ENCODE measurements at regions not wholly inside any gene's neighbourhood (a gene's known extent, or its start where the extent isn't known, plus 50 kb on each side); places are given as distances from the start of the nearest gene placed in this dataset.
"Not testable (repeated sequence)": the region's sequence is repeated elsewhere in the genome, so short reads cannot be mapped to it uniquely, and the experiment has no call there.

GRCh38 chr11:91086028-91086427 lies 863.2 kb upstream of the CHORDC1 start:
- DNase-seq, result no peak

GRCh38 chr11:91082255-91082654 lies 859.4 kb upstream of the CHORDC1 start:
- DNase-seq, result no peak

GRCh38 chr11:91081440-91082043 lies 858.7 kb upstream of the CHORDC1 start:
- DNase-seq, result no peak

- no peak for DNase-seq
Measured at GRCh38 chr11:91078221-91078620, 855.4 kb upstream of the CHORDC1 start.

GRCh38 chr11:91075032-91075695 lies 852.3 kb upstream of the CHORDC1 start:
- DNase-seq, result no peak

GRCh38 chr11:91067666-91068065 lies 844.8 kb upstream of the CHORDC1 start:
- DNase-seq, result no peak

GRCh38 chr11:91066456-91067047 lies 843.7 kb upstream of the CHORDC1 start:
- DNase-seq, result no peak

GRCh38 chr11:91063399-91063798 lies 840.5 kb upstream of the CHORDC1 start:
- DNase-seq, result not testable (repeated sequence)

- no peak for DNase-seq
Measured at GRCh38 chr11:91047882-91048281, 825.0 kb upstream of the CHORDC1 start.

GRCh38 chr11:91046261-91046660 lies 823.4 kb upstream of the CHORDC1 start:
- no peak for DNase-seq

- DNase-seq, result no peak
Measured at GRCh38 chr11:91041626-91042025, 818.8 kb upstream of the CHORDC1 start.

- no peak for DNase-seq
Measured at GRCh38 chr11:91023731-91024130, 800.9 kb upstream of the CHORDC1 start.

- DNase-seq, result no peak
Measured at GRCh38 chr11:91011503-91011902, 788.7 kb upstream of the CHORDC1 start.

- no peak for DNase-seq
Measured at GRCh38 chr11:91005458-91005857, 782.6 kb upstream of the CHORDC1 start.

GRCh38 chr11:90997241-90997640 lies 774.4 kb upstream of the CHORDC1 start:
- DNase-seq, result no peak

- not testable (repeated sequence) for DNase-seq
Measured at GRCh38 chr11:90972159-90972558, 749.3 kb upstream of the CHORDC1 start.

- DNase-seq, result no peak
Measured at GRCh38 chr11:90947930-90948329, 725.1 kb upstream of the CHORDC1 start.

- no peak for DNase-seq
Measured at GRCh38 chr11:90930252-90930651, 707.4 kb upstream of the CHORDC1 start.

GRCh38 chr11:90919332-90919731 lies 696.5 kb upstream of the CHORDC1 start:
- DNase-seq, result no peak

GRCh38 chr11:90916706-90917105 lies 693.9 kb upstream of the CHORDC1 start:
- DNase-seq, result no peak

- DNase-seq, result no peak
Measured at GRCh38 chr11:90913131-90913668, 690.4 kb upstream of the CHORDC1 start.

GRCh38 chr11:90912631-90913030 lies 689.8 kb upstream of the CHORDC1 start:
- no peak for DNase-seq

GRCh38 chr11:90911192-90911591 lies 688.3 kb upstream of the CHORDC1 start:
- DNase-seq, result no peak

GRCh38 chr11:90908074-90908473 lies 685.2 kb upstream of the CHORDC1 start:
- no peak for DNase-seq
